NCI-H446 (cell line): ENCODE measurements at regions not wholly inside any gene's neighbourhood (a gene's known extent, or its start where the extent isn't known, plus 50 kb on each side); places are given as distances from the start of the nearest gene placed in this dataset.
"Not testable (repeated sequence)": the region's sequence is repeated elsewhere in the genome, so short reads cannot be mapped to it uniquely, and the experiment has no call there.

Source experiments
- DNase-seq, 2 experiments: peaks; one replicate each; lab custom pipeline; 2025; lab: John Stamatoyannopoulos, UW

DNA sequence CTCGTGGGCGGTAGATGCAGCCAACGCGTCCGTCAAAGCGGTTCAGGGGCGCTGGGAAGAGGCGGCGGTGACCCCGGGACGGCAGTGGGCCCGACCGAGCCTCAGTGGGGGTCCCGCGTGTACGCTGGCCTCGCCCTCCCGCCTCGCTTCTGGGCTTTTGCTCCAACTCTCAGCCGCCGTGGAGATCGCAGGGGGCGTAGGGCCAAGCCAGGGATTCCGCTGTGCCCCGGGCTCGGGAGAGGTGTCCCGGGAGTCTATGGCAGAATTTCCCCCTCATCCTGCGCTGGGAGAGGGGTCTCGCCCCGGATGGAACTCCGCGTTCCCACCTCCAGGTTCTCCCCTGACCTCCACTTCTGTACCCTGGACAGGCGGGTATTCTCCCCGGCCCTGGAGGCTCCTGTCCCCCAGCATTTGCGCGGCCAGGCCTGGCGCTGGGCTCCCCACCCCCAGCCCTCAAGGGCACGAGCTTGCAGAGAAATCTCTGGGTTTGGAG is 131.9 kb downstream of the MRPL36 start:
- DNase-seq, result no peak

DNA sequence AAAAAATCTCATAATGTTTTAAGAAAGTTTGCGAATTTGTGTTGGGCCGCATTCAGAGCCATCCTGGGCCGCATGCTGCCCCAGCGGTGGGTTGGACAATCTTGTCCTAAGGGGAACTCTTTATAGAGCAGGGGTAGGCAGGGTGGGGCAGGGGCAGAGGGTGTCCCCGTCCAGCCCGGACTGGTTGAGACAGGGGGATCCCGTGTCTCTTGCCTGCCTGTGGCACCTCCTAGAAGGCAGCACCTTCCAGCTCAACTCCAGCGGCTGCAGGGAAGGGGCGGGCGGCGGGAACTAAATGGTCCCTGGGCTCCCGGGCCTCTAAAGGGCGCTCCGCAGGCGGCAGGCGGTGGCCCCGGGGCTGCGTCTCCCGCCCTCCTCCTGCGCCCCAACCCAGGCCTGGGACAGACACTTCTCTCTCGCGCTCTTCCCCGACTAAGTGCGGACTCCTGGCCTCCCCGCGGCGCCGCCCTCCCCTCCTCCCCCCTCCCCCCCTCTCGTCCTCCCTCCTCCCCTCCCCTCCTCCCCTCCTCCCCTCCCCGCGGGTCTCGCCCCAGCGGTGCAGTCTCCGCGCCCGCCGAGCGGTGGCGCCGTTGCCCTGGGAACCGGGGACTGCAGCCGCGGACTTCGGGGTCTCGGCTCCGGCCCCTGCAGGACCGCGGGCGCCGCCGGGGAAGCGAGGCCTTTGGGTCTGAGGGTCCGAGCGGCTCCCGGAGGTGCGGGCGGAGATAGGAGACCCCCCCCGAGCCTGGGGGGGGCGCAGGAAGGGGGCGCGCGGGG is 132.6 kb downstream of the MRPL36 start:
- no peak for DNase-seq

DNA sequence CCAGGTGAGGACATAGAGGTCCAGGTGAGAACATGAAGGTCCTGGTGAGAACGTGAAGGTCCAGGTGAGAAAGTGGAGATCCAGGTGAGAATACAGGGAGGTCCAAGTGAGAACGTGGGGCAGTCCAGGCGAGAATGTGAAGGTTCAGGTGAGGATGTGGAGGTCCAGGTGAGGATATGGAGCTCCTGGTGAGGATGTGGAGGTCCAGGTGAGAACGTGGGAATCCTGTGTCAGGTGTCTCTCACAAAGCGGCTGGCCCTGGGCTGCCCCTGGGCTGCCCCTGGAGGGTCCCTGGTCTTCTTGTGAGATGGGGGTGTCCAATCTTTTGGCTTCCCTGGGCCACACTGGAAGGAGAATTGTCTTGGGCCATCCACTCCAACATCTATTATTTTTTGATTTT is 133.4 kb downstream of the MRPL36 start:
- DNase-seq, result no peak

GRCh38 chr5:1665803-1666202 is 133.8 kb downstream of the MRPL36 start:
- DNase-seq, result no peak

DNA sequence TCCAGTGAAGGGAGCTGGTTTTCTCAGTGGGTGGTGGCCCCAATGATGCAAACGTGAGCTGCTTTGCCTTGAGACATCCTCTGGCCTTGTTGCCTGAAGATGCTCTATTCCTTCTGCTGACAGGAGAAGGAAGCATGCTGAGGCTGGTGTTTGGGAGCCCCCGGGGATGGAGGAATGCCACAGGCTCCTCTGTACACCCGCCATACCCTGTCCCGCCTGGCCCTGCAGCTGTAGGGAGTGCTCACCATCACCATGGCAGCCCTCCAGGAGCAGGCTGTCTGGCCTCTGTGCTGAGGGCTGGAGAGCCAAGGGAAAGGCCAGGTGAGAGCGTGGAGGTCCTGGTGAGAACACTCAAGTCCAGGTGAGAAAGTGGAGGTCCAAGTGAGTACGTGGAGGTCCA is 134.4 kb downstream of the MRPL36 start:
- DNase-seq, result no peak

- DNase-seq, result no peak
These were observed 136.5 kb downstream of the MRPL36 start for GRCh38 chr5:1663186-1663585.

DNA sequence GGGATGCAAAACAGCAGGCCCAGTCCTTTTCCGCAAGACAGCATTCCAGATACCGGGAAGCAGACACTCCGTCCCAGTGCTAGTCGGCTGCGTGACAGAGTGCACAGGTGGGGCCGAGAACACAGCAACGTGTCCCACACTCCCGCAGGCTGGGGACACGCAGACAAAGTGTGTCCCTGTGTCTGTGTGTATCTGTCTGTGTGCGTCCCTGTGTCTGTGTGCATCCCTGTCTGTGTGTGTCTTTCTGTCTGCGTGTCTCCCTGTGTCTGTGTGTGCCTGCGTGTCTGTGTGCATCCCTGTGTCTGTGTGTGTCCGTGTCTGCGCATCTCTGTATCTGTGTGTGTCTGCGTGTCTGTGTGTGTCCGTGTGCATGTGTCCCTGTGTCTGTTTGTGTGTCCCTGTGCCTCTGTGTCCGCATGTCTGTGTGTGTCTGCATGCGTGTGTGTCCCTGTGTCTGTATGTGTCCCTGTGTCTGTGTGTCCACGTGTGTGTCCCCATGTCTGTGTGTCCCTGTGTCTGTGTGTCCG is 137.0 kb downstream of the MRPL36 start:
- DNase-seq, result no peak

DNA sequence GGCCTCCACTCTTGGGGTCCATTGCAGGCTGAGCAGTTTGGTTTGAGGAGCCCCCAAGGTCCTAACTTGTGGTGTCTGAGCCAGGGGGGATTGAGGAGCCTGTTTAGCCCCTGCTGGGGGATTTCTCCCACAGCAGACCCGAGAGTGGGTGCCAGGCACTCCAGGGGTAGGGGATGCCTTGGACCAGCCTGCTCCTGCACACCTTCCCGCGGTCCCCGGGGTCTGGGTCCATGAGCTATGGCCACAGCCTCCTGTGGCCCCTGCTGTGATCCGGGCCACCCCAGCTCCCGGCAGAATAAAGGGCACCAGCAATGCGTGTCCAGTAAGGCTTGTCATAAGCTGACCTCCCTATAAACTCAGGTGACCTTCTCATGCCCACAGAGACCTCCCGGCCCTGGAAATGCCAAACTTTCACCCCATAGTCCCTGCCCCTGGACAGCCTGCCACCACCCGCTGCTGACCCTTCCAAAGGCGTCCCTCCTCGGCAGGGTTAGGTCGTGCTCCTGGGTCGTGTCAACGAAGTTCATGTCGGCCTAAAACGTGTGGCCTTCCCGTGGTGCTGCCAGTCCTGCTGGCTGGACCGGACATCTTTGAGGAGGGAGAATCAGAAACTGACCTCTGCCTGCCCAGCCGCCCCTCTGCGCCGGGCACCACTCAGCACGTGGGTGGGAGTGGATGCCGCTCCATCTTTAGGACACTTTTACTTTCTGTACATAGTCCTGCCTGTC is 137.6 kb downstream of the MRPL36 start:
- DNase-seq, result no peak

- DNase-seq, result no peak
These were observed 137.6 kb upstream of the LPCAT1 start for GRCh38 chr5:1661311-1661710.

GRCh38 chr5:1660511-1660910 is 136.8 kb upstream of the LPCAT1 start:
- no peak for DNase-seq

- DNase-seq, result no peak
These were observed 136.2 kb upstream of the LPCAT1 start for GRCh38 chr5:1660001-1660400.

GRCh38 chr5:1659100-1659981 is 135.6 kb upstream of the LPCAT1 start:
- DNase-seq, result no peak

GRCh38 chr5:1658665-1659064 is 134.9 kb upstream of the LPCAT1 start:
- no peak for DNase-seq

- DNase-seq, result no peak
These were observed 133.5 kb upstream of the LPCAT1 start for GRCh38 chr5:1657161-1657741.

GRCh38 chr5:1656271-1656975 is 132.7 kb upstream of the LPCAT1 start:
- DNase-seq, result no peak

- DNase-seq, result no peak
These were observed 131.9 kb upstream of the LPCAT1 start for GRCh38 chr5:1655496-1656270.

- DNase-seq, result no peak
These were observed 131.2 kb upstream of the LPCAT1 start for GRCh38 chr5:1654786-1655495.

GRCh38 chr5:1653698-1654651 is 130.2 kb upstream of the LPCAT1 start:
- not testable (repeated sequence) for DNase-seq
